ENCODE measurements at regions not wholly inside any gene's neighbourhood (a gene's known extent, or its start where the extent isn't known, plus 50 kb on each side); places are given as distances from the start of the nearest gene placed in this dataset.

- TF ChIP-seq ZBTB33 (IDR thresholded peaks at IDR 0.05; ENCODE audit: borderline replicate concordance, low read depth), result no peak
- no peak for TF ChIP-seq CTCF (IDR thresholded peaks at IDR 0.05)
- TF ChIP-seq EZH2phosphoT487 (IDR thresholded peaks at IDR 0.05; ENCODE audit: borderline replicate concordance, low read depth), result no peak
- TF ChIP-seq USF1 (IDR thresholded peaks at IDR 0.05; ENCODE audit: borderline replicate concordance, low read depth), result no peak
- TF ChIP-seq REST (IDR thresholded peaks at IDR 0.05; ENCODE audit: low read depth, low read length), result no peak
- no peak for TF ChIP-seq RFX5 (IDR thresholded peaks at IDR 0.05; ENCODE audit: low read length)
- no peak for TF ChIP-seq TEAD4 (IDR thresholded peaks at IDR 0.05; ENCODE audit: borderline replicate concordance, insufficient read depth)
- no peak for TF ChIP-seq SIN3A (IDR thresholded peaks at IDR 0.05; ENCODE audit: borderline replicate concordance, low read depth, low read length)
- TF ChIP-seq EP300 (IDR thresholded peaks at IDR 0.05; ENCODE audit: borderline replicate concordance in 1 of 2, low read depth in 1 of 2, low read length in 1 of 2), result no peak
- no peak for TF ChIP-seq JUND (IDR thresholded peaks at IDR 0.05)
- TF ChIP-seq TAF1 (IDR thresholded peaks at IDR 0.05; ENCODE audit: borderline replicate concordance, low read depth, low read length), result no peak
- no peak for TF ChIP-seq YY1 (IDR thresholded peaks at IDR 0.05; ENCODE audit: low read depth)
- no peak for TF ChIP-seq RAD21 (IDR thresholded peaks at IDR 0.05; ENCODE audit: low read length)
- no peak for TF ChIP-seq FOSL2 (IDR thresholded peaks at IDR 0.05; ENCODE audit: borderline replicate concordance, low read depth)
Measured at GRCh38 chr14:65204056-65204455, 101.7 kb upstream of the MAX start.

Measured in SK-N-SH (cell line).